H1 (cell line): ENCODE measurements at regions not wholly inside any gene's neighbourhood (a gene's known extent, or its start where the extent isn't known, plus 50 kb on each side); places are given as distances from the start of the nearest gene placed in this dataset.

Source experiments
- CTCF ChIP-seq, 3 experiments: IDR thresholded peaks; 1 replicate in 2 of 3; 2 replicates in 1 of 3; pipeline versions ENCODE4 v1.5.1 to v1.6.1; 2011; ENCODE audit warnings: low read length in 3 of 3, mild to moderate bottlenecking in 3 of 3, inconsistent platforms in 2 of 3, low read depth in 1 of 3, moderate library complexity in 1 of 3; ENCODE audit not compliant: insufficient read depth in 1 of 3; ENCODE audit errors: control extremely low read depth in 1 of 3
- HDAC6 ChIP-seq: IDR thresholded peaks from one replicate; pipeline ENCODE4 v1.7.1; 2012; ENCODE audit warnings: low read depth, mild to moderate bottlenecking, inconsistent platforms, low read length, moderate library complexity
- JUND ChIP-seq: IDR thresholded peaks from 2 replicates; pipeline ENCODE4 v1.6.1; 2011; ENCODE audit warnings: mild to moderate bottlenecking, improper control_type of control experiment, low read length
- POLR2A ChIP-seq, 2 experiments: IDR thresholded peaks; 1 replicate in 1 of 2; 2 replicates in 1 of 2; pipeline ENCODE4 v1.6.1; 2011; ENCODE audit warnings: low read depth in 2 of 2, low read length in 2 of 2, mild to moderate bottlenecking in 2 of 2; ENCODE audit errors: control extremely low read depth in 1 of 2
- POLR2AphosphoS5 ChIP-seq: IDR thresholded peaks from 2 replicates; pipeline ENCODE4 v1.6.1; 2011; ENCODE audit warnings: low read depth, low read length
- RAD21 ChIP-seq, 2 experiments: IDR thresholded peaks in 1 of 2; conservative IDR thresholded peaks in 1 of 2; 2 replicates each; pipeline ENCODE4 v1.6.1; 2011; ENCODE audit warnings: low read depth in 2 of 2, low read length in 2 of 2, improper control_type of control experiment in 1 of 2, inconsistent platforms in 1 of 2, mild to moderate bottlenecking in 1 of 2, moderate library complexity in 1 of 2
- RFX5 ChIP-seq: IDR thresholded peaks from 2 replicates; pipeline ENCODE4 v1.6.1; 2011; ENCODE audit warnings: low read depth, low read length, improper control_type of control experiment, borderline replicate concordance
- ZNF274 ChIP-seq: IDR thresholded peaks from 2 replicates; pipeline ENCODE4 v1.7.0; 2012; ENCODE audit warnings: low read length, borderline replicate concordance; ENCODE audit errors: extremely low read depth

- TF ChIP-seq CTCF (IDR thresholded peaks at IDR 0.05; ENCODE audit: control extremely low read depth in 1 of 3, insufficient read depth in 1 of 3, low read depth in 1 of 3, low read length in 3 of 3) (no peak), JUND (no peak), POLR2AphosphoS5 (no peak), ZNF274 (no peak), HDAC6 (no peak), RAD21 (IDR thresholded peaks at IDR 0.05 in 1 of 2, conservative IDR thresholded peaks at IDR 0.05 in 1 of 2; ENCODE audit: low read depth in 2 of 2, low read length in 2 of 2) (no peak), RFX5 (no peak), POLR2A (IDR thresholded peaks at IDR 0.05; ENCODE audit: control extremely low read depth in 1 of 2, low read depth in 2 of 2, low read length in 2 of 2) (no peak)
These were observed 1435.3 kb downstream of the LRFN5 start for GRCh38 chr14:43041976-43042375.
